ENCODE measurements at regions not wholly inside any gene's neighbourhood (a gene's known extent, or its start where the extent isn't known, plus 50 kb on each side); places are given as distances from the start of the nearest gene placed in this dataset.

DNA sequence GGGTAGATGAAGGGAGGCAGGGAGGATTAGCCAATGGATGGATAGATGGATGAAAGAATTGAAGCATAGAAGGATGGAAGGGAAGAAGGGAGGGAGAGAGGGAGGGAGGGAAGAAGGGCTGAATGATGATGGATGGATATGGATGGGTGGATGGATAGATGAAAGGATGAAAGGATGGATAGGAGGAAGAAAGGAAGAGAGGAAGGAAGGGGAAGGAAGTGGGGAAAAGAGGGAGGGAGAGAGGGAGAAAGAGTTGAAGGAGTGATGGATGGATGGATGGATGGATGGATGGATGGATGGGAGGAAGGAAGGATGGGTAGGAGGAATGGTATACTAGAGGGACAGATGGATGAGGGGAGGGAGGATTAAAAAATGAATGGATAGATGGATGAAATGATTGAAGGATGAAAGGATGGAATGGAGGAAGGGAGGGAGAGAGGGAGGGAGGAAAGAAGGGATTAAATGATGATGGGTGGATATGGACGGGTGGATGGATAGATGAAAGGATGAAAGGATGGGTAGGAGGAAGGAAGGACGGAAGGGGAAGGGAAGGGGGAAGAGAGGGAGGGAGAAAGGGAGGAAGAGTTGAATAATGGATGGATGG is 145.9 kb downstream of the MN1 start:
- TF ChIP-seq, protein P1, sequence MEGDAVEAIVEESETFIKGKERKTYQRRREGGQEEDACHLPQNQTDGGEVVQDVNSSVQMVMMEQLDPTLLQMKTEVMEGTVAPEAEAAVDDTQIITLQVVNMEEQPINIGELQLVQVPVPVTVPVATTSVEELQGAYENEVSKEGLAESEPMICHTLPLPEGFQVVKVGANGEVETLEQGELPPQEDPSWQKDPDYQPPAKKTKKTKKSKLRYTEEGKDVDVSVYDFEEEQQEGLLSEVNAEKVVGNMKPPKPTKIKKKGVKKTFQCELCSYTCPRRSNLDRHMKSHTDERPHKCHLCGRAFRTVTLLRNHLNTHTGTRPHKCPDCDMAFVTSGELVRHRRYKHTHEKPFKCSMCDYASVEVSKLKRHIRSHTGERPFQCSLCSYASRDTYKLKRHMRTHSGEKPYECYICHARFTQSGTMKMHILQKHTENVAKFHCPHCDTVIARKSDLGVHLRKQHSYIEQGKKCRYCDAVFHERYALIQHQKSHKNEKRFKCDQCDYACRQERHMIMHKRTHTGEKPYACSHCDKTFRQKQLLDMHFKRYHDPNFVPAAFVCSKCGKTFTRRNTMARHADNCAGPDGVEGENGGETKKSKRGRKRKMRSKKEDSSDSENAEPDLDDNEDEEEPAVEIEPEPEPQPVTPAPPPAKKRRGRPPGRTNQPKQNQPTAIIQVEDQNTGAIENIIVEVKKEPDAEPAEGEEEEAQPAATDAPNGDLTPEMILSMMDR (IDR thresholded peaks at IDR 0.05; ENCODE audit: low read length): no peak
- TF ChIP-seq EZH2phosphoT487 (IDR thresholded peaks at IDR 0.05; ENCODE audit: low read length): no peak

All from MM.1S (cell line).